Calu3 (cell line): ENCODE measurements at regions not wholly inside any gene's neighbourhood (a gene's known extent, or its start where the extent isn't known, plus 50 kb on each side); places are given as distances from the start of the nearest gene placed in this dataset.

Experiments
- BruUV-seq: library from RNA; stranded (reverse); fragments of 400-500 nt; replicated peaks from 2 replicates; lab custom pipeline; 2021; lab: Mats Ljungman, UMichigan
- CTCF ChIA-PET: fragments of 300-600 bp; sonication (Branson Sonifier 250); formaldehyde crosslinking; loops from one replicate; lab custom pipeline; 2022; ENCODE audit warnings: antibody characterized with exemption; lab: Charles Lee
- DNase-seq: peaks from one replicate; pipeline ENCODE4 v3.0.0; 2022
- H3K27ac Mint-ChIP-seq: one replicate; pipeline ENCODE4 v1.8.0; 2022; ENCODE audit warnings: mixed read lengths; ENCODE audit not compliant: unreplicated experiment
- H3K27me3 Mint-ChIP-seq: one replicate; pipeline ENCODE4 v1.8.0; 2022; ENCODE audit warnings: mixed read lengths; ENCODE audit not compliant: unreplicated experiment
- H3K36me3 Mint-ChIP-seq: one replicate; pipeline ENCODE4 v1.8.0; 2022; ENCODE audit warnings: mild to moderate bottlenecking, moderate library complexity, mixed read lengths; ENCODE audit not compliant: insufficient read depth, unreplicated experiment
- H3K4me1 Mint-ChIP-seq: one replicate; pipeline ENCODE4 v1.8.0; 2022; ENCODE audit warnings: mild to moderate bottlenecking, low read depth, mixed read lengths; ENCODE audit not compliant: unreplicated experiment
- H3K4me3 Mint-ChIP-seq: one replicate; pipeline ENCODE4 v1.8.0; 2022; ENCODE audit warnings: mild to moderate bottlenecking, low read depth, moderate library complexity, mixed read lengths; ENCODE audit not compliant: unreplicated experiment
- H3K9me3 Mint-ChIP-seq: one replicate; pipeline ENCODE4 v1.8.0; 2022; ENCODE audit warnings: low read depth, mixed read lengths; ENCODE audit not compliant: unreplicated experiment
- CTCF ChIP-seq: fragments of 200-600 bp; IDR thresholded peaks from one replicate; pipeline ENCODE4 v1.8.0; 2022; ENCODE audit warnings: antibody characterized with exemption; ENCODE audit not compliant: unreplicated experiment
- intact Hi-C: fragments of 100-400 bp; cut with micrococcal nuclease; formaldehyde crosslinking; loops from one replicate; pipeline ENCODE4 v1.10.0; 2022; ENCODE audit not compliant: unreplicated experiment

GRCh38 chr11:19539861-19540260 is 172.8 kb upstream of the NAV2 start:
- no peaks in the 10 kb centered on the region for H3K9me3 Mint-ChIP-seq
- H3K4me1 Mint-ChIP-seq, result no peaks in the 10 kb centered on the region
- intact Hi-C loops, result no loop called here
- no peak for TF ChIP-seq CTCF
- H3K27ac Mint-ChIP-seq, result no peak overlapping the region
- CTCF ChIA-PET, result no interaction called here
- no peaks in the 10 kb centered on the region for H3K36me3 Mint-ChIP-seq
- H3K4me3 Mint-ChIP-seq, result no peak overlapping the region
- BruUV-seq, result no TSS peak
- DNase-seq, result no peak
- peaks cover 82% of the 10 kb centered on the region for H3K27me3 Mint-ChIP-seq

GRCh38 chr11:19537803-19538453 is 174.7 kb upstream of the NAV2 start:
- H3K9me3 Mint-ChIP-seq, result no peaks in the 10 kb centered on the region
- no peak overlapping the region for H3K27ac Mint-ChIP-seq
- no TSS peak for BruUV-seq
- intact Hi-C loops, result no loop called here
- no peaks in the 10 kb centered on the region for H3K4me1 Mint-ChIP-seq
- CTCF ChIA-PET, result interaction anchor here (0.6 kb wide), 1 partner anchor 120 kb away, joined by 3 read pairs; no protein-coding TSS in a partner anchor
- DNase-seq, result no peak
- no peaks in the 10 kb centered on the region for H3K36me3 Mint-ChIP-seq
- TF ChIP-seq CTCF, result no peak
- H3K27me3 Mint-ChIP-seq, result peaks cover 82% of the 10 kb centered on the region
- no peak overlapping the region for H3K4me3 Mint-ChIP-seq

- no peak for DNase-seq
- intact Hi-C loops, result no loop called here
- Mint-ChIP-seq H3K27ac (no peak overlapping the region), H3K9me3 (no peaks in the 10 kb centered on the region), H3K4me1 (no peaks in the 10 kb centered on the region), H3K27me3 (peaks cover 82% of the 10 kb centered on the region), H3K36me3 (no peaks in the 10 kb centered on the region), H3K4me3 (no peak overlapping the region)
- no peak for TF ChIP-seq CTCF
- CTCF ChIA-PET, result no interaction called here
- BruUV-seq, result no TSS peak
Measured at GRCh38 chr11:19536131-19536530, 176.5 kb upstream of the NAV2 start.

- no TSS peak for BruUV-seq
- no peak for TF ChIP-seq CTCF
- Mint-ChIP-seq H3K27me3 (peaks cover 91% of the 10 kb centered on the region), H3K4me1 (no peaks in the 10 kb centered on the region), H3K27ac (no peak overlapping the region), H3K36me3 (no peaks in the 10 kb centered on the region), H3K9me3 (no peaks in the 10 kb centered on the region), H3K4me3 (no peak overlapping the region)
- DNase-seq, result no peak
- CTCF ChIA-PET, result no interaction called here
- intact Hi-C loops, result no loop called here
Measured at GRCh38 chr11:19530505-19530904, 182.1 kb upstream of the NAV2 start.
